Ishikawa (cell line): ENCODE measurements at regions not wholly inside any gene's neighbourhood (a gene's known extent, or its start where the extent isn't known, plus 50 kb on each side); places are given as distances from the start of the nearest gene placed in this dataset.

Experiments used
- CEBPB ChIP-seq: IDR thresholded peaks from 2 replicates; pipeline ENCODE4 v1.6.1; 2012
- EP300 ChIP-seq: IDR thresholded peaks from 2 replicates; pipeline ENCODE4 v1.6.1; 2012; ENCODE audit warnings: borderline replicate concordance
- TEAD4 ChIP-seq: IDR thresholded peaks from 2 replicates; pipeline ENCODE4 v1.6.1; 2012
- YY1 ChIP-seq: IDR thresholded peaks from 2 replicates; pipeline ENCODE4 v1.6.1; 2012; ENCODE audit warnings: low read depth

GRCh38 chr18:30920757-30921156 is 121.8 kb downstream of the DSC3 start:
- TF ChIP-seq EP300 = no peak
- no peak for TF ChIP-seq YY1
- no peak for TF ChIP-seq TEAD4
- TF ChIP-seq CEBPB = no peak
